ENCODE measurements at regions not wholly inside any gene's neighbourhood (a gene's known extent, or its start where the extent isn't known, plus 50 kb on each side); places are given as distances from the start of the nearest gene placed in this dataset.

- intact Hi-C loops (cut with DNase I): no loop called here
- 55% methylated on average over 2 of the region's 2 CpGs for whole genome bisulfite sequencing
- Histone ChIP-seq H3K4me3 (no peak overlapping the region), H3K27ac (replicated peaks in 1 of 4) (no peak overlapping the region), H3K36me3 (no peaks in the 10 kb centered on the region), H3K9me3 (no peaks in the 10 kb centered on the region), H3K27me3 (no peaks in the 10 kb centered on the region), H3K4me1 (no peaks in the 10 kb centered on the region)
- no peak for DNase-seq (ENCODE audit: extremely low spot score)
- TF ChIP-seq POLR2A (IDR thresholded peaks at IDR 0.05; ENCODE audit: low read depth) (no peak), POLR2AphosphoS5 (IDR thresholded peaks at IDR 0.05) (no peak), EP300 (IDR thresholded peaks at IDR 0.05) (no peak)
- TF ChIP-seq, protein P1, sequence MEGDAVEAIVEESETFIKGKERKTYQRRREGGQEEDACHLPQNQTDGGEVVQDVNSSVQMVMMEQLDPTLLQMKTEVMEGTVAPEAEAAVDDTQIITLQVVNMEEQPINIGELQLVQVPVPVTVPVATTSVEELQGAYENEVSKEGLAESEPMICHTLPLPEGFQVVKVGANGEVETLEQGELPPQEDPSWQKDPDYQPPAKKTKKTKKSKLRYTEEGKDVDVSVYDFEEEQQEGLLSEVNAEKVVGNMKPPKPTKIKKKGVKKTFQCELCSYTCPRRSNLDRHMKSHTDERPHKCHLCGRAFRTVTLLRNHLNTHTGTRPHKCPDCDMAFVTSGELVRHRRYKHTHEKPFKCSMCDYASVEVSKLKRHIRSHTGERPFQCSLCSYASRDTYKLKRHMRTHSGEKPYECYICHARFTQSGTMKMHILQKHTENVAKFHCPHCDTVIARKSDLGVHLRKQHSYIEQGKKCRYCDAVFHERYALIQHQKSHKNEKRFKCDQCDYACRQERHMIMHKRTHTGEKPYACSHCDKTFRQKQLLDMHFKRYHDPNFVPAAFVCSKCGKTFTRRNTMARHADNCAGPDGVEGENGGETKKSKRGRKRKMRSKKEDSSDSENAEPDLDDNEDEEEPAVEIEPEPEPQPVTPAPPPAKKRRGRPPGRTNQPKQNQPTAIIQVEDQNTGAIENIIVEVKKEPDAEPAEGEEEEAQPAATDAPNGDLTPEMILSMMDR (IDR thresholded peaks at IDR 0.05): no peak
These were observed 55.0 kb upstream of the PCED1B start for GRCh38 chr12:47024463-47024862.

GRCh38 chr12:47025349-47025748, 54.1 kb upstream of the PCED1B start:
- intact Hi-C loops (cut with DNase I): no loop called here
- TF ChIP-seq POLR2A (IDR thresholded peaks at IDR 0.05; ENCODE audit: low read depth): no peak
- TF ChIP-seq POLR2AphosphoS5 (IDR thresholded peaks at IDR 0.05): no peak
- TF ChIP-seq, protein P1 (IDR thresholded peaks at IDR 0.05): no peak
- TF ChIP-seq EP300 (IDR thresholded peaks at IDR 0.05): no peak
- no peaks in the 10 kb centered on the region for H3K36me3 ChIP-seq
- no peak for DNase-seq (ENCODE audit: extremely low spot score)
- no peaks in the 10 kb centered on the region for H3K27me3 ChIP-seq
- H3K9me3 ChIP-seq: no peaks in the 10 kb centered on the region
- H3K4me3 ChIP-seq: no peak overlapping the region
- WGBS: 66% methylated on average over 2 of the region's 2 CpGs
- H3K27ac ChIP-seq (replicated peaks in 1 of 4): no peak overlapping the region
- no peaks in the 10 kb centered on the region for H3K4me1 ChIP-seq

DNA sequence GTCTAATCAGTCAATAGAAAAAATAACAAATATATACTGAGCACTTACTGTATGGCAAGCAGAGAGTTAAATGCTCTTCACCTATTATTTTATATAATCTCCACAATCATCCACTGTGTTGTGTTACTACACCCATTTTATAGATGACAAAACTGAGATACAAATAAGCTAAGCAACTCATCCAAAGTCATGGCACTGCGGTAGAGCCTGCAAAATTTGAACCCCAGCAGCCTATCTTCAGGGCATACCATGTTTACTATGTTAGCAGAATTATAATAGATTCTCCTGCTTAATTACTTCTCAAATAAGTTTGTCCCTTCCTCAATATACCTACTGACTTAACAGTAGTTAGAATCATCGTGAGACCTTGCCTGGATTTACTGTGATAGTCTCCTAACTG, 53.6 kb upstream of the PCED1B start:
- Histone ChIP-seq H3K27ac (replicated peaks in 1 of 4) (no peak overlapping the region), H3K9me3 (no peaks in the 10 kb centered on the region), H3K27me3 (no peaks in the 10 kb centered on the region), H3K4me3 (no peak overlapping the region), H3K36me3 (no peaks in the 10 kb centered on the region), H3K4me1 (no peaks in the 10 kb centered on the region)
- 92% methylated on average over 2 of the region's 2 CpGs for WGBS
- DNase-seq (ENCODE audit: extremely low spot score): no peak
- intact Hi-C loops (cut with DNase I): no loop called here
- TF ChIP-seq, protein P1 (IDR thresholded peaks at IDR 0.05): no peak
- TF ChIP-seq EP300 (IDR thresholded peaks at IDR 0.05): no peak

- no peak overlapping the region for H3K27ac ChIP-seq (replicated peaks in 1 of 4)
- H3K4me3 ChIP-seq: no peak overlapping the region
- H3K9me3 ChIP-seq: no peaks in the 10 kb centered on the region
- H3K36me3 ChIP-seq: no peaks in the 10 kb centered on the region
- H3K27me3 ChIP-seq: no peaks in the 10 kb centered on the region
- 84% methylated on average over 5 of the region's 5 CpGs for WGBS
- intact Hi-C loops (cut with DNase I): no loop called here
- DNase-seq (ENCODE audit: extremely low spot score): no peak
- H3K4me1 ChIP-seq: no peaks in the 10 kb centered on the region
- TF ChIP-seq EP300 (IDR thresholded peaks at IDR 0.05): no peak
- TF ChIP-seq POLR2A (IDR thresholded peaks at IDR 0.05; ENCODE audit: low read depth): no peak
- TF ChIP-seq, protein P1 (IDR thresholded peaks at IDR 0.05): no peak
- no peak for TF ChIP-seq POLR2AphosphoS5 (IDR thresholded peaks at IDR 0.05)
These were observed 53.1 kb upstream of the PCED1B start for GRCh38 chr12:47026291-47026690.

All from esophagus muscularis mucosa (tissue), 4 donors.